CD4-positive, alpha-beta T cell treated with Interleukin-6 for 4 hours (primary cell): ENCODE measurements at regions not wholly inside any gene's neighbourhood (a gene's known extent, or its start where the extent isn't known, plus 50 kb on each side); places are given as distances from the start of the nearest gene placed in this dataset.

Experiments
- DNase-seq: peaks from one replicate; pipeline ENCODE4 v3.0.0-alpha.2; 2020; ENCODE audit warnings: mixed read lengths

- peak; percentile 14 for DNase-seq
Measured at GRCh38 chr2:234146087-234146826, 95.8 kb downstream of the SPP2 start.

GRCh38 chr2:234145511-234145910, 95.0 kb downstream of the SPP2 start:
- DNase-seq: no peak

- no peak for DNase-seq
Measured at GRCh38 chr2:234145057-234145456, 94.6 kb downstream of the SPP2 start.

- DNase-seq: no peak
Measured at GRCh38 chr2:234143896-234144295, 93.4 kb downstream of the SPP2 start.

GRCh38 chr2:234142530-234142929, 92.0 kb downstream of the SPP2 start:
- DNase-seq: no peak

GRCh38 chr2:234139755-234140154, 89.3 kb downstream of the SPP2 start:
- no peak for DNase-seq

- no peak for DNase-seq
Measured at GRCh38 chr2:234138836-234139235, 88.3 kb downstream of the SPP2 start.

GRCh38 chr2:234137400-234138014, 87.0 kb downstream of the SPP2 start:
- peak; percentile 34 for DNase-seq

- no peak for DNase-seq
Measured at GRCh38 chr2:234136461-234136860, 86.0 kb downstream of the SPP2 start.

- peak; percentile 64 for DNase-seq
Measured at GRCh38 chr2:234135750-234136221, 85.3 kb downstream of the SPP2 start.

- no peak for DNase-seq
Measured at GRCh38 chr2:234134496-234134895, 84.0 kb downstream of the SPP2 start.

- DNase-seq: no peak
Measured at GRCh38 chr2:234133004-234133403, 82.5 kb downstream of the SPP2 start.

GRCh38 chr2:234130777-234131181, 80.3 kb downstream of the SPP2 start:
- DNase-seq: no peak

- no peak for DNase-seq
Measured at GRCh38 chr2:234128606-234129005, 78.1 kb downstream of the SPP2 start.
